K562 (cell line): ENCODE measurements at regions not wholly inside any gene's neighbourhood (a gene's known extent, or its start where the extent isn't known, plus 50 kb on each side); places are given as distances from the start of the nearest gene placed in this dataset.

Experiments used
- ATAC-seq: fragments of 200-7000 bp; cut with Tn5 transposase; 3 replicates; pipeline ENCODE4 v1.9.1; 2020; ENCODE audit warnings: moderate library complexity
- BruUV-seq: library from RNA; stranded (reverse); fragments of 400-500 nt; replicated peaks from 2 replicates; lab custom pipeline; 2021; lab: Mats Ljungman, UMichigan
- CTCF ChIA-PET: fragments of 300-600 bp; formaldehyde crosslinking; extraction: SDS; loops from one replicate; lab custom pipeline; 2021; ENCODE audit warnings: low intra/inter-chr PET ratio; lab: Yijun Ruan, JAX
- POLR2A ChIA-PET: fragments of 300-600, 350-650 bp; sonication (Branson Sonifier 250); formaldehyde crosslinking; extraction: SDS; loops from one replicate; lab custom pipeline; 2021; ENCODE audit warnings: antibody characterized with exemption, inconsistent platforms; lab: Yijun Ruan, JAX
- DNase-seq, 4 experiments: peaks; one replicate each; pipeline versions ENCODE4 v3.0.0 to v3.0.0-alpha.2; 2011 to 2018; ENCODE audit warnings: low spot score in 3 of 4, mixed read lengths in 3 of 4; ENCODE audit errors: extremely low read depth in 1 of 4
- FAIRE-seq: peaks from 2 replicates; lab custom pipeline; 2011; peaks lifted over from hg19 to GRCh38; lab: Jason Lieb, UNC
- H2AFZ ChIP-seq: 2 replicates; pipeline ENCODE4 v1.6.0; 2011; ENCODE audit warnings: low read depth, low read length, control low read depth, inconsistent platforms
- H3K27ac ChIP-seq: fragments of 200-600 bp; 3 replicates; pipeline ENCODE4 v1.8.0; 2011; ENCODE audit warnings: low read depth, mild to moderate bottlenecking, control low read depth, inconsistent platforms, low read length, moderate library complexity, mixed read lengths; ENCODE audit errors: extremely low read depth
- H3K27me3 ChIP-seq, 2 experiments: fragments of 300-600 bp in 1 of 2; 2 replicates in 1 of 2; 3 replicates in 1 of 2; pipeline versions ENCODE4 v1.6.0 to v1.8.0; 2011; ENCODE audit warnings: inconsistent platforms in 2 of 2, low read length in 2 of 2, mild to moderate bottlenecking in 1 of 2, mixed read lengths in 1 of 2, moderate library complexity in 1 of 2; ENCODE audit not compliant: control insufficient read depth in 2 of 2, insufficient read depth in 2 of 2
- H3K36me3 ChIP-seq: fragments of 300-600 bp; 3 replicates; pipeline ENCODE4 v1.8.0; 2011; ENCODE audit warnings: mild to moderate bottlenecking, low read length, inconsistent platforms; ENCODE audit not compliant: control insufficient read depth, insufficient read depth
- H3K4me1 ChIP-seq, 2 experiments: fragments of 200-600 bp in 1 of 2; replicated peaks in 1 of 2; 2 replicates in 1 of 2; 3 replicates in 1 of 2; pipeline versions ENCODE4 v1.5.1 to v1.8.0; 2011; ENCODE audit warnings: inconsistent platforms in 2 of 2, low read length in 2 of 2, mild to moderate bottlenecking in 1 of 2, mixed read lengths in 1 of 2, moderate library complexity in 1 of 2; ENCODE audit not compliant: control insufficient read depth in 2 of 2, insufficient read depth in 2 of 2
- H3K4me2 ChIP-seq: 2 replicates; pipeline ENCODE4 v1.6.1; 2011; ENCODE audit warnings: low read length, control low read depth, inconsistent platforms, mixed read lengths; ENCODE audit not compliant: insufficient read depth
- H3K4me3 ChIP-seq: fragments of 200-600 bp; sonication (generic), shearing (Covaris generic); 2 replicates; pipeline ENCODE4 v1.5.1; 2016; ENCODE audit warnings: control low read depth, inconsistent platforms
- H3K79me2 ChIP-seq: fragments of 200-600 bp; 3 replicates; pipeline ENCODE4 v1.8.0; 2011; ENCODE audit warnings: low read length, inconsistent platforms; ENCODE audit not compliant: control insufficient read depth, insufficient read depth
- H3K9ac ChIP-seq, 2 experiments: 2 replicates each; pipeline versions ENCODE4 v1.6.0 to v1.6.1; 2011; ENCODE audit warnings: low read depth in 2 of 2, low read length in 2 of 2, control low read depth in 1 of 2, inconsistent platforms in 1 of 2, mild to moderate bottlenecking in 1 of 2, mixed read lengths in 1 of 2; ENCODE audit not compliant: insufficient read depth in 1 of 2
- H3K9me1 ChIP-seq: one replicate; pipeline ENCODE4 v1.6.0; 2011; ENCODE audit warnings: inconsistent platforms, mild to moderate bottlenecking, low read length, moderate library complexity; ENCODE audit not compliant: control insufficient read depth, insufficient read depth
- H3K9me3 ChIP-seq: replicated peaks from 2 replicates; pipeline ENCODE4 v1.5.1; 2011; ENCODE audit warnings: low read depth, low read length, inconsistent platforms; ENCODE audit not compliant: control insufficient read depth, insufficient read depth
- H4K20me1 ChIP-seq: replicated peaks from 2 replicates; pipeline ENCODE4 v1.6.1; 2011; ENCODE audit warnings: low read length, inconsistent platforms, mixed read lengths; ENCODE audit not compliant: control insufficient read depth, insufficient read depth
- CBFA2T3 ChIP-seq: fragments of 450-650 bp; IDR thresholded peaks from 2 replicates; pipeline ENCODE4 v1.6.1; 2017
- CBX8 ChIP-seq: fragments of 200-600 bp; sonication (generic); IDR thresholded peaks from 2 replicates; pipeline ENCODE4 v1.6.1; 2012; ENCODE audit warnings: borderline replicate concordance, mixed run types, low read depth, mild to moderate bottlenecking, moderate library complexity, mixed read lengths, low read length, control low read depth, inconsistent platforms; ENCODE audit not compliant: poor library complexity, severe bottlenecking; ENCODE audit errors: extremely low read depth
- CXXC5 ChIP-seq: fragments of 250-450 bp; sonication (Bioruptor Pico); IDR thresholded peaks from 2 replicates; pipeline ENCODE4 v1.8.0; 2022; ENCODE audit warnings: inconsistent platforms, mild to moderate bottlenecking, moderate library complexity
- NCOA6 ChIP-seq: fragments of 450-650 bp; IDR thresholded peaks from 2 replicates; pipeline ENCODE4 v1.6.1; 2017; ENCODE audit warnings: mild to moderate bottlenecking
- POLR2A ChIP-seq: fragments of 450-650 bp; conservative IDR thresholded peaks from 2 replicates; pipeline ENCODE4 v1.6.1; 2016
- RHOXF2B ChIP-seq: fragments of 250-450 bp; sonication (Bioruptor Pico); conservative IDR thresholded peaks from 2 replicates; pipeline ENCODE4 v1.5.1; 2021
- SMARCC2 ChIP-seq: fragments of 450-650 bp; IDR thresholded peaks from 2 replicates; pipeline ENCODE4 v1.6.1; 2017; ENCODE audit warnings: antibody characterized with exemption, moderate library complexity, mild to moderate bottlenecking, low read depth
- ZNF318 ChIP-seq, 2 experiments: fragments of 450-650 bp; IDR thresholded peaks; 2 replicates each; pipeline ENCODE4 v1.6.1; 2016; ENCODE audit warnings: mild to moderate bottlenecking in 2 of 2, borderline replicate concordance in 1 of 2, low read depth in 1 of 2, moderate library complexity in 1 of 2
- ZNF780A ChIP-seq: fragments of 250-450 bp; sonication (Bioruptor Pico); IDR thresholded peaks from 2 replicates; pipeline ENCODE4 v1.5.0; 2021; ENCODE audit warnings: mild to moderate bottlenecking
- WGBS: fragments of 100-300 bp; shearing (Covaris generic); methylation state at CpG from one replicate; pipeline ENCODE4 v1.1.6; 2016; ENCODE audit warnings: low coverage, mixed read lengths; ENCODE audit not compliant: insufficient coverage; ENCODE audit errors: missing lambda C conversion rate; 5-methylcytosine and 5-hydroxymethylcytosine counted together
- in situ Hi-C: fragments of 300-500 bp; cut with MboI; formaldehyde crosslinking; loops from 4 replicates; pipeline ENCODE4 v1.15.0; 2018; ENCODE audit warnings: inconsistent platforms, mixed read lengths
- intact Hi-C: fragments of 100-400 bp; cut with micrococcal nuclease; formaldehyde crosslinking; loops from 2 replicates; pipeline ENCODE4 v1.14.2; 2022
- TF ChIP-seq, protein P1 (sequence below): fragments of 450-650 bp; IDR thresholded peaks from 2 replicates; pipeline ENCODE4 v1.6.1; 2016; ENCODE audit warnings: low read depth, mild to moderate bottlenecking, moderate library complexity

DNA sequence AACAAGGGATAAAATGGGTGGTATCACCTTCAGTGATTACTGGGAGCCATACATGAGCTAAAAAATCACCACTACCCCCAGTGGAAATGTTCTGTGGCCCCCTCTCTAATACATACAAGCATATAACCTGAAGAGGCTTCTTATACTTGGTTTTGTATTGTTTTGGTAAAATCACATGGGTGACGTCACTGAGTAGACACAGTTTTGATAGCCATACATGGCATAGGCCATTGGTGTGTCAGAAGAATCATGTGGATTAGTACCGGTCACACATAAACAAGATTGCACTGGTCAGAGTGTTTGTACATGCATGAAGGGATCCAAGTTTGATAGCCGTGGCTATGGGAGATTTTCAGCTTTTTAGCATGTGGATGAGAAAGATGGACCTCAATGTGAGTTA is 131.9 kb upstream of the RADX start:
- no peak overlapping the region for H3K4me3 ChIP-seq
- H3K9ac ChIP-seq, result no peak overlapping the region
- H4K20me1 ChIP-seq, result no peaks in the 10 kb centered on the region
- no peak overlapping the region for H3K4me2 ChIP-seq
- H3K36me3 ChIP-seq, result no peaks in the 10 kb centered on the region
- no peak overlapping the region for H3K27ac ChIP-seq
- H3K4me1 ChIP-seq, result no peaks in the 10 kb centered on the region
- WGBS, result 0% methylated on average over 3 of the region's 3 CpGs
- H3K9me1 ChIP-seq, result no peaks in the 10 kb centered on the region
- no peak overlapping the region for H2AFZ ChIP-seq
- no peaks in the 10 kb centered on the region for H3K9me3 ChIP-seq
- ATAC-seq, result no peak
- in situ Hi-C loops (no loop called here), intact Hi-C loops (loop anchor here (2.0 kb wide), 1 partner anchor 311 kb away; no protein-coding TSS in a partner anchor)
- BruUV-seq, result no TSS peak
- ChIA-PET POLR2A (no interaction called here), CTCF (no interaction called here)
- no peak for DNase-seq
- H3K27me3 ChIP-seq, result no peaks in the 10 kb centered on the region
- no peaks in the 10 kb centered on the region for H3K79me2 ChIP-seq
- TF ChIP-seq CBFA2T3 (no peak), CBX8 (no peak), NCOA6 (no peak), CXXC5 (CRISPR knock-in tag) (no peak), RHOXF2B (no peak), POLR2A (no peak), SMARCC2 (no peak), ZNF318 (IDR thresholded peaks at IDR 0.05; ENCODE audit: borderline replicate concordance in 1 of 2, low read depth in 1 of 2) (no peak), ZNF780A (no peak)
- TF ChIP-seq, protein P1, sequence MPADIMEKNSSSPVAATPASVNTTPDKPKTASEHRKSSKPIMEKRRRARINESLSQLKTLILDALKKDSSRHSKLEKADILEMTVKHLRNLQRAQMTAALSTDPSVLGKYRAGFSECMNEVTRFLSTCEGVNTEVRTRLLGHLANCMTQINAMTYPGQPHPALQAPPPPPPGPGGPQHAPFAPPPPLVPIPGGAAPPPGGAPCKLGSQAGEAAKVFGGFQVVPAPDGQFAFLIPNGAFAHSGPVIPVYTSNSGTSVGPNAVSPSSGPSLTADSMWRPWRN, result no peak
- no peak for FAIRE-seq
